H54 (cell line): ENCODE measurements at regions not wholly inside any gene's neighbourhood (a gene's known extent, or its start where the extent isn't known, plus 50 kb on each side); places are given as distances from the start of the nearest gene placed in this dataset.
"Not testable (repeated sequence)": the region's sequence is repeated elsewhere in the genome, so short reads cannot be mapped to it uniquely, and the experiment has no call there.

Source experiments
- DNase-seq: peaks from one replicate; pipeline ENCODE4 v3.0.0; 2011; ENCODE audit warnings: low spot score, mixed read lengths; ENCODE audit not compliant: insufficient read length
- FAIRE-seq: peaks from 3 replicates; lab custom pipeline; 2011; peaks lifted over from hg19 to GRCh38; lab: Jason Lieb, UNC
- POLR2A ChIP-seq: IDR thresholded peaks from 2 replicates; pipeline ENCODE4 v1.6.1; 2011; ENCODE audit warnings: low read depth, mild to moderate bottlenecking, low read length

DNA sequence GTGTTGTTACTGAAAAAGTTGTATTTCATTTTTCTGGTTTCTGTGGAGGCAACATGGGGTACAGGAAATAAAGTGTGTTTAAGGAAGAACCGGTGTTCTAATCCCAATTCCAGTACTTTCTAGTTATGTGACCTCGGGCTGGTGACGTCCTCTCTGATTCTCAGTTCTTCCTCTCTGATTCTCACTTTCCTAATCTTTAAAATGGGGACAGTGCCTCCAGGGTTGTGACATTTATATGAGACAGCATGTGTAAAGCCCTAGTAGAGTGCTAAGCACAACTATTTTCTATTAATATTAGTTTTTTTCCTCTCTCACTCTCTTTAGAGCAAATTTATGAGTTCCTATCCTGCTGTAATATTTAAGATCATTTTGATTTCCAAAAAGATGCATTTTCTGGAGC lies 50.9 kb upstream of the PTPDC1 start:
- no peak for TF ChIP-seq POLR2A
- FAIRE-seq (no peak), DNase-seq (no peak)

- DNase-seq = no peak
- no peak for FAIRE-seq
- TF ChIP-seq POLR2A = no peak
These were observed 52.3 kb upstream of the PTPDC1 start for GRCh38 chr9:94031946-94032345.

DNA sequence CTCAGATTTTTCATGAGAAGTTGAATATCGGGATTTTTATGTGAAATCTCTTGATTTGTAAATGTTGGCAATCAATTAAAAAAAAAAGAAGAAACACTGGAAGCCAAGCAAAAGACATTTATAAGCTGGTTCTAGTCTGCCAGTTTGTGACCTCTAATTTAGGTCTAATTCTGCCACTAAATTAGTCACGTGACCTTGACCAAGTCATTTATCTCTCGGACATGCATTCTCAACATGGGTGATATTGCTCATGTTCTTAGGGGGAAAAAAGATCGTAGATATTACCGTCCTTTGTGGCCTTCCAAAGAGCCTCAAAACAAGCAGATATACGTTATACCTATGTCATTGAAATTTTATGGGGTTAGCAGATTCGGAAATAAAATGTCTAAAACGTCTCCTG lies 52.9 kb upstream of the PTPDC1 start:
- peak; percentile 90 for FAIRE-seq
- no peak for TF ChIP-seq POLR2A
- no peak for DNase-seq

DNA sequence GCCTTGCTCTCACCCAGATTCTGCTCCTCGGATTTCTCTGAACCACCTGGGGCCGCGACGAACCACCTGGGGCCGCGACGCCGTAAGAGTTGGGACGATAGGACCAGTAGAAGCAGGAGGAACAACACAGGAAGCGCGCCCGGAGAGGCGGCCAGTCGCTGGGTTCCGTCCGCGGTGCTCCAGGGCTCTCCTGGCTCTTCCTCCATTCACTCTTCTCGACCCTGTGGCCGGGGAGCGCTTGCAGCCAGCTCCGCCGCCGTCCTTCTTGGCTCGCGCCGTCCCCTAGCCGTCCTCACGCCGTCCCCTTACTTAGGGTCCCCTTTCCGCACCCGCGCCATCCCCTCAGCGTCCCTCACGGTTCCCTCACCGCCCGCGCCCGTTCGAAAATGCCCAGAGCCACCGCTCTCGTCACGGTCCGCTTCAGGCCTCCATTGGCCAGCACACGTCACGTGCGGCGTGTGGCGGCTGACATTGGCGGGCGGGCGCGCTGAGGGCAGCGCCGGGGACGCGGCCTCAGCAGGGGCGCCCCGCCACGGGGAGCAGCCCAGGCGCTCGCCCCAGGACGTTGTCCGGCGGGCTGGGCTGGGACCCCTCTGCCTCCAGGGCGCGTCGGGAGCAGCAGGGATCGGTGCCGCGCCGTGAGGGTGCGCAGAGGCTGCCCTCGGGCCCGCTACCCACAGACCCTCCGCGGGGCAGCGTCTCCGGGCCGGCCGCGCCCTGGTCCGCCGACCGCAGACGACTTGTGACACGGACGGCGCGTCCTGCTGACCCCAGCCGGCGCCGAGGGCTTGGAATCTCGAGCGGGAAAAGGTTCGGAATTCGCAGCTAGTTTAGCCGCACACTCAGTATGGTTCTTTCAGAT lies 53.7 kb upstream of the PTPDC1 start:
- FAIRE-seq = peak; percentile 92

GRCh38 chr9:94029932-94030317 lies 54.3 kb upstream of the PTPDC1 start:
- no peak for DNase-seq
- FAIRE-seq = no peak
- no peak for TF ChIP-seq POLR2A

More for the DNA sequence above, 53.7 kb upstream of the PTPDC1 start:
- peak; percentile 97 for TF ChIP-seq POLR2A
- DNase-seq = peak; percentile 97

DNA sequence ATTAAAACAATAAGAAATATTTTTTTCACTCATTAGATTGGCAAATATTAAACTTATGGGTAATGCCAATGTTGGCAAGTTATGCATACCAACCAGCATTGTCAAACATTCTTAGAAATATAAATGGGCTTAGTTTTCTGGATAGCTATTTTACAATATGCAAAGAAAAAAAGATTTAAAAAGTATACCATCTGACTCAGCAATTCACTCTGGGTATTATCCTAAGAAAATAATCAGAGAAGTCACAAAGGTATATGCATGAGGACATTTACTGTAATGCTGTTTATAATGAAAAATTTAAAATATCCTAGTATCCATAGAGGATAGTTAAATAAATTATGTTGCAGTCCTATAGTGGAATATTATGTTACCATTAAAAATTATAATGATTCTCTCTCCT lies 57.4 kb upstream of the PTPDC1 start:
- no peak for TF ChIP-seq POLR2A
- no peak for FAIRE-seq
- no peak for DNase-seq

- not testable (repeated sequence) for DNase-seq, FAIRE-seq
These were observed 61.8 kb upstream of the PTPDC1 start for GRCh38 chr9:94022476-94022875.

DNA sequence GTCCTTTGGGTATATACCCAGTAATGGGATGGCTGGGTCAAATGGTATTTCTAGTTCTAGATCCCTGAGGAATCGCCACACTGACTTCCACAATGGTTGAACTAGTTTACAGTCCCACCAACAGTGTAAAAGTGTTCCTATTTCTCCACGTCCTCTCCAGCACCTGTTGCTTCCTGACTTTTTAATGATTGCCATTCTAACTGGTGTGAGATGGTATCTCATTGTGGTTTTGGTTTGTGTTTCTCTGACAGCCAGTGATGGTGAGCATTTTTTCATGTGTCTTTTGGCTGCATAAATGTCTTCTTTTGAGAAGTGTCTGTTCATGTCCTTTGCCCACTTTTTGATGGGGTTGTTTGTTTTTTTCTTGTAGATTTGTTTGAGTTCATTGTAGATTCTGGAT lies 63.4 kb upstream of the PTPDC1 start:
- not testable (repeated sequence) for DNase-seq, FAIRE-seq

DNA sequence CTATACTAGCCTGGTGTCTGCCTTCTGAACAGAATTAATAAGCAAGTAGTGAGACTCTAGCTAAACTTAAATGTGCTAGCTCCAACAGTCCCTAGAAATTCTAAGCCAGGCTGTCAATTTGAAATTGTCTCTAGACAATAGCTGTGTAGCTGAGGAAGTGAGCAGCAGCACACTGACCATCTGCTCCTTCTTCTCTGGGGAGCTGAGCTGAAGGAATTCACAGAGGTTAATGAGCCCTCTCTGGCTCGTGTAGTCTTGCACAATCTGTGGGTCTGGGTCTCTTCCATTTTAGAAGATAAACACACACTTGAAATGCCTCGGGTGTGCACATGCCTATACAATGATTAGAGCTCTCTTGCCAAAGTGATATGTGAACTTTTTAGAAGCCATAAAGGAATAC lies 63.5 kb upstream of the BARX1 start:
- FAIRE-seq = no peak
- TF ChIP-seq POLR2A = no peak
- DNase-seq = no peak

DNA sequence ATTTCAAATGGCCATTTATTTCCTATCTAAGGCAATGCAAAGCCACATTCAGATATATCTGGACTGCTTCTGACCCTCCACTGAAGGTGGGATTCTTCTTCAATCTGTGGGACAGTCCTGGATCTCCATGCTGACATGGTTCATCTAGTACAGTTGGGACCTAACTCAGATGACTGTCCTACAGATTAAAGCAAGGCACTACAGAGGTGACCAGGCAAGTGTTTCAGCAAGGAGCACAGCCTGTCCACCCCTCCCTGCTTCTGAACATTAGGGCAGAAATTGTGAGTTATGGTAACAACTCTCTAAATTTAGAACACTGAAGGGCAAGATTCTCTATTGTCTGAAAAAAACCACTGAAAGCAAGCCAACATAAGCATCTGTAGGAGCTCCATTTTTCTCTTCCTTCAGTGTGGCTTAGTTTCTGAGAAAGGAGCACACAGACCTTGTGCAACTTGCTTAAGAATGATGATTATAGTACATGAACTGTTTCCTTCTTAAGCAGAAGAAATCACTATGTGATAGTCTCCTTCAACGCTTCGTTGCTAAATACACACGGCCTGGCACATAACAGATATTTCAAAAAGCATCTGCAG lies 62.9 kb upstream of the BARX1 start:
- no peak for TF ChIP-seq POLR2A
- DNase-seq = no peak
- no peak for FAIRE-seq

GRCh38 chr9:94016744-94017143 lies 61.6 kb upstream of the BARX1 start:
- no peak for FAIRE-seq
- TF ChIP-seq POLR2A = no peak
- no peak for DNase-seq

GRCh38 chr9:94014920-94015319 lies 59.8 kb upstream of the BARX1 start:
- FAIRE-seq = no peak
- no peak for DNase-seq

DNA sequence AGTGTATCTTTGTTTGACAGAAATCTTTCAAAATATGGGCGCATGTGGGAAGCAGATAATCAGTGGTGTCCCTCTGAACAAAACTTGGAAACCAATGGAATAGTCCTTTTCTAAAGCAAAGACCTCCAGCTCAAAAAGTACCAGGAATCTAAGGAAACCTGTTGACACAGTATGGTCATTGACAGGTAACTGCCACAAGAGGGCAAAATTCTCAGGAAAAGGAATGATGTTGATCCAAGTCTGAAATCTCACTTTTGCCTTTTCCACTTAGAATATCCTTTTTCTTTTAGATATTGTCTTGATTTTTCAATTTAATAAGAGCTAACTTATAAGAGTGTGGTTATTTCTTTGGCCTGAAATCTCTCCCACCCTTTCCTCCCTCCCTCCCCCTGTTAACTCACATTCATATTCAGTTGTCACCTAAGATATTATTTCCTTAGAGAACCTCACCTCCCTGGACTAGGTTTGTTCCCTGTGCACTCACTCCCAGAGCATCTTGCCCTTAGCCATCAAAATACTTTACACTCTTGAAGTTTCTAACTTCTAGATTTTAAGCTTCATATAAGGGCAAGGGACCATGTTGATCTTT lies 59.0 kb upstream of the BARX1 start:
- FAIRE-seq (peak; percentile 88), DNase-seq (peak; percentile 53)
- no peak for TF ChIP-seq POLR2A

More at GRCh38 chr9:94014920-94015319, 59.8 kb upstream of the BARX1 start:
- TF ChIP-seq POLR2A = no peak

DNA sequence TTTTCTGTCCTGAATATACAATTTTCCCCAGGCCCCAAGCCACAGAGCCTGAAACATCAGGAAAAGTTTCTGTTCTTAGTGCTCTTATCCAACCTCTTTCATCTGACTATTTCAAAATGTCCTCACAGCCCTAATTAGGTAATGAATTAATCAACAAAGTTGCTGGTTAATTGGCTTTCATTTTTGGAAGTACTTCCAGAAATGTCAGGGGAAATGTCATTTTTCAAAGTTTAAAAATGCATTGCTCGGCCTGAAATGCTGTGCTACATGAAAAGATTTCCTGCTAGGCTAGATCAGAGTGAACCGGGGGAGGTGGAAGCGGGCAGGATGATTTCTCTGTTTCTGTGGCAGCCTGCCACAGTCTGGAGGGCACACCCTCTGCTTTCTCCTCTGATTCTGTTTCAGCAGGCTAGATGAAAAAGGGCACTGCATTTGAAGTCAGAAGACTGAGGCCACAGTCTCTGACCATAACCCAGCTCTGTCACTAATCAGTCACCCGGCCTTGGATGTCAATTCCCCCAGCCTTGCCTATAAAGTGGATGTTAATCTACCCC lies 55.9 kb upstream of the BARX1 start:
- DNase-seq (peak; percentile 59), FAIRE-seq (peak; percentile 95)
- TF ChIP-seq POLR2A = no peak
